ENCODE measurements at regions not wholly inside any gene's neighbourhood (a gene's known extent, or its start where the extent isn't known, plus 50 kb on each side); places are given as distances from the start of the nearest gene placed in this dataset.

DNA sequence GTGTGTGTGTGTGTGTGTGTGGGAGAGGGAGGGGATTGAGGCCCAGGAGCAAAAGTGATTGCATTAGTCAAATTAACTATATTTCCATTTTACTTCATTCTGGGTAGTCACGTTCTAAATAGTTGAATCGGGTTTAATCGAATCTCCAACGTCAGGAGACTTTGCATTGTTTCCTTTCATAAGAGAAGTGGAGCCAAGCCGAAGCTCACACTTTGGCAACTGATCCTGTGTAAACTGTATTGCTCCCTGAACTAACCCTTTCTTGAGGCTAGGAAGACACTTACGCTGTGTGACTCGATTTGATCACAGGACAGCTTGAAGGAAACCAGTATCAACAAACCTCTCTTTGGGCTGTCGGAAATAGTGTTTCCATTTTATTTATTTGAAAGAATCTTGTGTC lies 363.4 kb upstream of the ATP2B1 start:
- TF ChIP-seq, protein P1, sequence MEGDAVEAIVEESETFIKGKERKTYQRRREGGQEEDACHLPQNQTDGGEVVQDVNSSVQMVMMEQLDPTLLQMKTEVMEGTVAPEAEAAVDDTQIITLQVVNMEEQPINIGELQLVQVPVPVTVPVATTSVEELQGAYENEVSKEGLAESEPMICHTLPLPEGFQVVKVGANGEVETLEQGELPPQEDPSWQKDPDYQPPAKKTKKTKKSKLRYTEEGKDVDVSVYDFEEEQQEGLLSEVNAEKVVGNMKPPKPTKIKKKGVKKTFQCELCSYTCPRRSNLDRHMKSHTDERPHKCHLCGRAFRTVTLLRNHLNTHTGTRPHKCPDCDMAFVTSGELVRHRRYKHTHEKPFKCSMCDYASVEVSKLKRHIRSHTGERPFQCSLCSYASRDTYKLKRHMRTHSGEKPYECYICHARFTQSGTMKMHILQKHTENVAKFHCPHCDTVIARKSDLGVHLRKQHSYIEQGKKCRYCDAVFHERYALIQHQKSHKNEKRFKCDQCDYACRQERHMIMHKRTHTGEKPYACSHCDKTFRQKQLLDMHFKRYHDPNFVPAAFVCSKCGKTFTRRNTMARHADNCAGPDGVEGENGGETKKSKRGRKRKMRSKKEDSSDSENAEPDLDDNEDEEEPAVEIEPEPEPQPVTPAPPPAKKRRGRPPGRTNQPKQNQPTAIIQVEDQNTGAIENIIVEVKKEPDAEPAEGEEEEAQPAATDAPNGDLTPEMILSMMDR (IDR thresholded peaks at IDR 0.05; ENCODE audit: low read depth, low read length), result no peak
- TF ChIP-seq EZH2phosphoT487 (IDR thresholded peaks at IDR 0.05; ENCODE audit: low read depth), result no peak
